ENCODE measurements at regions not wholly inside any gene's neighbourhood (a gene's known extent, or its start where the extent isn't known, plus 50 kb on each side); places are given as distances from the start of the nearest gene placed in this dataset.

DNA sequence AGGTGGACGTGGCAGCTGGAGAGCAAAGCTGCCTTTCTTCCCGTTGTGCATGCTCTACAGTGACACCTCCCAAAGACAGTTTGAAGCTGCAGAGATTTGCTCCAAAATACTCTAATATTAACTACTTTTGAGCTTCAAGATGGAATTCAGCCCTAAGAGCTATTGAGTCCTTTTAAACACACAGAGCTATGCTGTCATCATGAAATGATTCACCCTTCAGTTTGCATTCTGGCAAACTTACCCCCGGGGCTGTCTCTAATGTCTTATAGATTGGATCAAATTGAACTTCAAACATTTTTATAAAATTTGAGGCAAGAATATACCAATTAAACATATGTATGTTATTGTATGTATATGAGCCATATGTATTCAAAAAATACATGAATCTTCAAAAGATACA, 110.7 kb upstream of the EFEMP1 start:
- TF ChIP-seq, protein P1, sequence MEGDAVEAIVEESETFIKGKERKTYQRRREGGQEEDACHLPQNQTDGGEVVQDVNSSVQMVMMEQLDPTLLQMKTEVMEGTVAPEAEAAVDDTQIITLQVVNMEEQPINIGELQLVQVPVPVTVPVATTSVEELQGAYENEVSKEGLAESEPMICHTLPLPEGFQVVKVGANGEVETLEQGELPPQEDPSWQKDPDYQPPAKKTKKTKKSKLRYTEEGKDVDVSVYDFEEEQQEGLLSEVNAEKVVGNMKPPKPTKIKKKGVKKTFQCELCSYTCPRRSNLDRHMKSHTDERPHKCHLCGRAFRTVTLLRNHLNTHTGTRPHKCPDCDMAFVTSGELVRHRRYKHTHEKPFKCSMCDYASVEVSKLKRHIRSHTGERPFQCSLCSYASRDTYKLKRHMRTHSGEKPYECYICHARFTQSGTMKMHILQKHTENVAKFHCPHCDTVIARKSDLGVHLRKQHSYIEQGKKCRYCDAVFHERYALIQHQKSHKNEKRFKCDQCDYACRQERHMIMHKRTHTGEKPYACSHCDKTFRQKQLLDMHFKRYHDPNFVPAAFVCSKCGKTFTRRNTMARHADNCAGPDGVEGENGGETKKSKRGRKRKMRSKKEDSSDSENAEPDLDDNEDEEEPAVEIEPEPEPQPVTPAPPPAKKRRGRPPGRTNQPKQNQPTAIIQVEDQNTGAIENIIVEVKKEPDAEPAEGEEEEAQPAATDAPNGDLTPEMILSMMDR (IDR thresholded peaks at IDR 0.05), result no peak
- TF ChIP-seq EP300 (IDR thresholded peaks at IDR 0.05), result no peak
- TF ChIP-seq POLR2A (IDR thresholded peaks at IDR 0.05), result no peak
- no peak for TF ChIP-seq POLR2AphosphoS5 (IDR thresholded peaks at IDR 0.05)
